DOHH2 (cell line): ENCODE measurements at regions not wholly inside any gene's neighbourhood (a gene's known extent, or its start where the extent isn't known, plus 50 kb on each side); places are given as distances from the start of the nearest gene placed in this dataset.

ENCODE experiments used
- H3F3A ChIP-seq: fragments of 200-600 bp; sonication (generic), shearing (Covaris generic); 2 replicates; pipeline ENCODE4 v1.6.0; 2016; ENCODE audit warnings: antibody characterized with exemption, mild to moderate bottlenecking; ENCODE audit not compliant: control insufficient read depth, insufficient read depth
- H3K27ac ChIP-seq: fragments of 200-600 bp; sonication (generic); 2 replicates; pipeline ENCODE4 v1.5.1; 2014; ENCODE audit warnings: low read depth, mild to moderate bottlenecking, low read length, moderate library complexity
- H3K27me3 ChIP-seq: fragments of 200-600 bp; sonication (generic); 2 replicates; pipeline ENCODE4 v1.6.1; 2014; ENCODE audit warnings: mild to moderate bottlenecking, low read length, mixed read lengths; ENCODE audit not compliant: control insufficient read depth
- H3K36me3 ChIP-seq: fragments of 200-600 bp; sonication (generic); 2 replicates; pipeline ENCODE4 v1.6.1; 2014; ENCODE audit warnings: mild to moderate bottlenecking, low read length, moderate library complexity, mixed read lengths; ENCODE audit not compliant: control insufficient read depth
- H3K4me1 ChIP-seq: fragments of 200-600 bp; sonication (generic); 2 replicates; pipeline ENCODE4 v1.6.1; 2014; ENCODE audit warnings: mild to moderate bottlenecking, low read length, mixed read lengths; ENCODE audit not compliant: control insufficient read depth
- H3K4me2 ChIP-seq: fragments of 200-600 bp; sonication (generic); 2 replicates; pipeline ENCODE4 v1.6.0; 2014; ENCODE audit warnings: mild to moderate bottlenecking, low read length, moderate library complexity
- H3K4me3 ChIP-seq: fragments of 200-600 bp; sonication (generic); 2 replicates; pipeline ENCODE4 v1.5.1; 2014; ENCODE audit warnings: mild to moderate bottlenecking, low read length, mixed read lengths
- H3K79me2 ChIP-seq: fragments of 200-600 bp; sonication (generic); 2 replicates; pipeline ENCODE4 v1.6.1; 2014; ENCODE audit warnings: mild to moderate bottlenecking, low read length, mixed read lengths; ENCODE audit not compliant: control insufficient read depth
- H3K9me2 ChIP-seq: fragments of 200-600 bp; sonication (generic); replicated peaks from 2 replicates; pipeline ENCODE4 v1.6.1; 2014; ENCODE audit warnings: mild to moderate bottlenecking, low read length, mixed read lengths; ENCODE audit not compliant: control insufficient read depth
- H3K9me3 ChIP-seq: fragments of 200-600 bp; sonication (generic); 2 replicates; pipeline ENCODE4 v1.6.1; 2014; ENCODE audit warnings: antibody characterized with exemption, low read length, mixed read lengths; ENCODE audit not compliant: control insufficient read depth, insufficient read depth
- H4K20me1 ChIP-seq: fragments of 200-600 bp; sonication (generic); 2 replicates; pipeline ENCODE4 v1.6.0; 2014; ENCODE audit warnings: low read depth, mild to moderate bottlenecking, antibody characterized with exemption, low read length, moderate library complexity; ENCODE audit not compliant: control insufficient read depth, insufficient read depth
- CTCF ChIP-seq: fragments of 200-600 bp; sonication (generic); IDR thresholded peaks from one replicate; pipeline ENCODE4 v1.5.1; 2014; ENCODE audit warnings: antibody characterized with exemption, mild to moderate bottlenecking, low read depth, low read length; ENCODE audit not compliant: poor library complexity, severe bottlenecking
- EZH2phosphoT487 ChIP-seq: fragments of 200-600 bp; sonication (generic); IDR thresholded peaks from 2 replicates; pipeline ENCODE4 v1.6.1; 2017; ENCODE audit warnings: borderline replicate concordance, mild to moderate bottlenecking, antibody characterized with exemption, low read length, moderate library complexity, mixed read lengths

GRCh38 chr1:106721790-106722189, 334.7 kb upstream of the PRMT6 start:
- Histone ChIP-seq H4K20me1 (no peaks in the 10 kb centered on the region), H3K4me3 (no peak overlapping the region), H3K4me1 (no peaks in the 10 kb centered on the region), H3F3A (no peaks in the 10 kb centered on the region), H3K9me2 (no peaks in the 10 kb centered on the region; the same call in 1 of the 2 replicates), H3K79me2 (no peaks in the 10 kb centered on the region), H3K36me3 (no peaks in the 10 kb centered on the region), H3K27ac (no peak overlapping the region), H3K4me2 (no peak overlapping the region), H3K9me3 (no peaks in the 10 kb centered on the region), H3K27me3 (no peaks in the 10 kb centered on the region)
- TF ChIP-seq EZH2phosphoT487, result no peak
- no peak for TF ChIP-seq CTCF

- Histone ChIP-seq H3K4me3 (no peak overlapping the region), H3K27ac (no peak overlapping the region), H3K4me1 (no peaks in the 10 kb centered on the region), H3K4me2 (no peak overlapping the region), H3K79me2 (no peaks in the 10 kb centered on the region), H3K9me2 (no peaks in the 10 kb centered on the region; the same call in 1 of the 2 replicates), H3K9me3 (no peaks in the 10 kb centered on the region), H4K20me1 (no peaks in the 10 kb centered on the region), H3F3A (no peaks in the 10 kb centered on the region), H3K36me3 (no peaks in the 10 kb centered on the region), H3K27me3 (no peaks in the 10 kb centered on the region)
- TF ChIP-seq CTCF (no peak), EZH2phosphoT487 (no peak)
These were observed 334.0 kb upstream of the PRMT6 start for GRCh38 chr1:106722466-106722865.

GRCh38 chr1:106727171-106727570, 329.3 kb upstream of the PRMT6 start:
- H3F3A ChIP-seq, result no peaks in the 10 kb centered on the region
- no peaks in the 10 kb centered on the region for H4K20me1 ChIP-seq
- H3K4me1 ChIP-seq, result no peaks in the 10 kb centered on the region
- no peaks in the 10 kb centered on the region for H3K9me3 ChIP-seq
- no peak for TF ChIP-seq EZH2phosphoT487
- TF ChIP-seq CTCF, result no peak
- H3K27ac ChIP-seq, result no peak overlapping the region
- H3K4me3 ChIP-seq, result no peak overlapping the region
- H3K36me3 ChIP-seq, result no peaks in the 10 kb centered on the region
- H3K9me2 ChIP-seq, result no peaks in the 10 kb centered on the region; the same call in 1 of the 2 replicates
- no peaks in the 10 kb centered on the region for H3K79me2 ChIP-seq
- H3K4me2 ChIP-seq, result no peak overlapping the region
- no peaks in the 10 kb centered on the region for H3K27me3 ChIP-seq
